ENCODE measurements at regions not wholly inside any gene's neighbourhood (a gene's known extent, or its start where the extent isn't known, plus 50 kb on each side); places are given as distances from the start of the nearest gene placed in this dataset.

- no peak for TF ChIP-seq EZH2 (IDR thresholded peaks at IDR 0.05; ENCODE audit: borderline replicate concordance, insufficient read depth, low read depth, low read length, poor library complexity, severe bottlenecking)
- TF ChIP-seq, protein P1, sequence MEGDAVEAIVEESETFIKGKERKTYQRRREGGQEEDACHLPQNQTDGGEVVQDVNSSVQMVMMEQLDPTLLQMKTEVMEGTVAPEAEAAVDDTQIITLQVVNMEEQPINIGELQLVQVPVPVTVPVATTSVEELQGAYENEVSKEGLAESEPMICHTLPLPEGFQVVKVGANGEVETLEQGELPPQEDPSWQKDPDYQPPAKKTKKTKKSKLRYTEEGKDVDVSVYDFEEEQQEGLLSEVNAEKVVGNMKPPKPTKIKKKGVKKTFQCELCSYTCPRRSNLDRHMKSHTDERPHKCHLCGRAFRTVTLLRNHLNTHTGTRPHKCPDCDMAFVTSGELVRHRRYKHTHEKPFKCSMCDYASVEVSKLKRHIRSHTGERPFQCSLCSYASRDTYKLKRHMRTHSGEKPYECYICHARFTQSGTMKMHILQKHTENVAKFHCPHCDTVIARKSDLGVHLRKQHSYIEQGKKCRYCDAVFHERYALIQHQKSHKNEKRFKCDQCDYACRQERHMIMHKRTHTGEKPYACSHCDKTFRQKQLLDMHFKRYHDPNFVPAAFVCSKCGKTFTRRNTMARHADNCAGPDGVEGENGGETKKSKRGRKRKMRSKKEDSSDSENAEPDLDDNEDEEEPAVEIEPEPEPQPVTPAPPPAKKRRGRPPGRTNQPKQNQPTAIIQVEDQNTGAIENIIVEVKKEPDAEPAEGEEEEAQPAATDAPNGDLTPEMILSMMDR (IDR thresholded peaks at IDR 0.05): no peak
These were observed 974.9 kb downstream of the PCDH18 start for GRCh38 chr4:136557396-136557795.
